ENCODE measurements at regions not wholly inside any gene's neighbourhood (a gene's known extent, or its start where the extent isn't known, plus 50 kb on each side); places are given as distances from the start of the nearest gene placed in this dataset.
A peak's percentile ranks its signal among the peaks of the same experiment; 100 is the strongest.
"Not testable (repeated sequence)": the region's sequence is repeated elsewhere in the genome, so short reads cannot be mapped to it uniquely, and the experiment has no call there.

DNA sequence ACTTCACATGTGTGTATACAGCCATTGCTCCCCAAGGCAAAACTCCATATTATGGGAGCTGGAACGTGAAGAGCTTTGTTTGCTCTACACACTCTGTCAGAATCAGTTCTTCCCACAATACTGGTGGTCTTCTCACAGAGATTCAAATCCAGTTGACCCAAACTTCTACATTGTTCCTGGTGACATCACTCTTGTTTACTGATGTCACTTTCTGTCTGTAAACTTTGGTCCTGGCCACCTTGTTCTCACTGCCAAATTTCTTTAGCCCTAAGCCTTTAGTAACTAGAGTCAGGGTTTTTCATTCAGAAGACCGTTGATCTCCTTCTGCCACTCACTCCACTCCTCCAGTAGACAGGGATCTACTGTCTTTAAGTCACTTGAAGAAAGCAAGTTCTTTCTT lies 386.0 kb upstream of the ZEB2 start:
- no peak overlapping the region for H3K4me3 Mint-ChIP-seq (ENCODE audit: unreplicated experiment)
- no peak for DNase-seq (ENCODE audit: low spot score)
- no peaks in the 10 kb centered on the region for H3K36me3 Mint-ChIP-seq (ENCODE audit: low read depth)
- H3K27ac Mint-ChIP-seq (ENCODE audit: unreplicated experiment): no peak overlapping the region
- no peaks in the 10 kb centered on the region for H3K27me3 Mint-ChIP-seq (ENCODE audit: low read depth)
- TF ChIP-seq, protein P1, sequence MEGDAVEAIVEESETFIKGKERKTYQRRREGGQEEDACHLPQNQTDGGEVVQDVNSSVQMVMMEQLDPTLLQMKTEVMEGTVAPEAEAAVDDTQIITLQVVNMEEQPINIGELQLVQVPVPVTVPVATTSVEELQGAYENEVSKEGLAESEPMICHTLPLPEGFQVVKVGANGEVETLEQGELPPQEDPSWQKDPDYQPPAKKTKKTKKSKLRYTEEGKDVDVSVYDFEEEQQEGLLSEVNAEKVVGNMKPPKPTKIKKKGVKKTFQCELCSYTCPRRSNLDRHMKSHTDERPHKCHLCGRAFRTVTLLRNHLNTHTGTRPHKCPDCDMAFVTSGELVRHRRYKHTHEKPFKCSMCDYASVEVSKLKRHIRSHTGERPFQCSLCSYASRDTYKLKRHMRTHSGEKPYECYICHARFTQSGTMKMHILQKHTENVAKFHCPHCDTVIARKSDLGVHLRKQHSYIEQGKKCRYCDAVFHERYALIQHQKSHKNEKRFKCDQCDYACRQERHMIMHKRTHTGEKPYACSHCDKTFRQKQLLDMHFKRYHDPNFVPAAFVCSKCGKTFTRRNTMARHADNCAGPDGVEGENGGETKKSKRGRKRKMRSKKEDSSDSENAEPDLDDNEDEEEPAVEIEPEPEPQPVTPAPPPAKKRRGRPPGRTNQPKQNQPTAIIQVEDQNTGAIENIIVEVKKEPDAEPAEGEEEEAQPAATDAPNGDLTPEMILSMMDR (IDR thresholded peaks at IDR 0.05): no peak
- H3K4me1 Mint-ChIP-seq (ENCODE audit: low read depth): no peaks in the 10 kb centered on the region
- peaks cover 4% of the 10 kb centered on the region for H3K9me3 Mint-ChIP-seq (ENCODE audit: low read depth)

DNA sequence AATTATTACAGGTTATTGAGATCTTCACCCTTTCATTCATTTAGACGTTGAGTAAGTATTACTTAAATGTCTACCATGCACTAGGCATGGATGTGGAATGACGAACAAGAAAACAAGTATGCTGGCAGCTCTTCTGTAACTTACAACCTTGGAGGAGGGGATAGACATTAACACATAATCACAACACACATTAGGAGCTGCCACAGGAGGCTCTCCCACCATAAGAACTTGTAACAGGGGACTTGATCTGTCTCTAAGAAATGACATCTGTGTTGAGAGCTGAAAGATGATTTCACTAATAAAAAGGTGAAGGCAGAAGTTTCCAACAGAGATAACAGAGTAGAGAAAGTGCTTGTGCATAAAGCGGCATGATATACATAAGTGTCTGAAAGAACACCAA lies 384.7 kb upstream of the ZEB2 start:
- H3K36me3 Mint-ChIP-seq (ENCODE audit: low read depth): peaks cover 1% of the 10 kb centered on the region
- H3K9me3 Mint-ChIP-seq (ENCODE audit: low read depth): peaks cover 4% of the 10 kb centered on the region
- H3K4me1 Mint-ChIP-seq (ENCODE audit: low read depth): no peaks in the 10 kb centered on the region
- H3K27ac Mint-ChIP-seq (ENCODE audit: unreplicated experiment): no peak overlapping the region
- TF ChIP-seq, protein P1 (IDR thresholded peaks at IDR 0.05): no peak
- DNase-seq (ENCODE audit: low spot score): no peak
- no peak overlapping the region for H3K4me3 Mint-ChIP-seq (ENCODE audit: unreplicated experiment)
- no peaks in the 10 kb centered on the region for H3K27me3 Mint-ChIP-seq (ENCODE audit: low read depth)

DNA sequence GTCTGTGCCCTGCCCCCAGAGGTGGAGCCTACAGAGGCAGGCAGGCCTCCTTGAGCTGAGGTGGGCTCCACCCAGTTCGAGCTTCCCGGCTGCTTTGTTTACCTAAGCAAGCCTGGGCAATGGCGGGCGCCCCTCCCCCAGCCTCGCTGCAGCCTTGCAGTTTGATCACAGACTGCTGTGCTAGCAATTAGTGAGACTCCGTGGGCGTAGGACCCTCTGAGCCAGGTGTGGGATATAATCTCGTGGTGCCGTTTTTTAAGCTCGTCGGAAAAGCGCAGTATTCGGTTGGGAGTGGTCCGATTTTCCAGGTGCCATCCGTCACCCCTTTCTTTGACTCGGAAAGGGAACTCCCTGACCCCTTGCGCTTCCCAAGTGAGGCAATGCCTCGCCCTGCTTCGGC lies 383.1 kb upstream of the ZEB2 start:
- H3K4me3 Mint-ChIP-seq (ENCODE audit: unreplicated experiment); H3K36me3 Mint-ChIP-seq (ENCODE audit: low read depth); H3K4me1 Mint-ChIP-seq (ENCODE audit: low read depth); H3K9me3 Mint-ChIP-seq (ENCODE audit: low read depth); DNase-seq (ENCODE audit: low spot score); H3K27ac Mint-ChIP-seq (ENCODE audit: unreplicated experiment); H3K27me3 Mint-ChIP-seq (ENCODE audit: low read depth): not testable (repeated sequence)

DNA sequence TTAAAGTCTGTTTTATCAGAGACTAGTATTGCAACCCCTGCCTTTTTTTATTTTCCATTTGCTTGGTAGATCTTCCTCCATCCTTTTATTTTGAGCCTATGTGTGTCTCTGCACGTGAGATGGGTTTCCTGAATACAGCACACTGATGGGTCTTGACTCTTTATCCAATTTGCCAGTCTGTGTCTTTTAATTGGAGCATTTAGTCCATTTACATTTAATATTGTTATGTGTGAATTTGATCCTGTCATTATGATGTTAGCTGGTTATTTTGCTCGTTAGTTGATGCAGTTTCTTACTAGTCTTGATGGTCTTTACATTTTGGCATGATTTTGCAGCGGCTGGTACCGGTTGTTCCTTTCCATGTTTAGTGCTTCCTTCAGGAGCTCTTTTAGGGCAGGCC lies 381.5 kb upstream of the ZEB2 start:
- not testable (repeated sequence) for H3K9me3 Mint-ChIP-seq (ENCODE audit: low read depth); H3K4me3 Mint-ChIP-seq (ENCODE audit: unreplicated experiment); H3K27me3 Mint-ChIP-seq (ENCODE audit: low read depth); H3K27ac Mint-ChIP-seq (ENCODE audit: unreplicated experiment); H3K36me3 Mint-ChIP-seq (ENCODE audit: low read depth); DNase-seq (ENCODE audit: low spot score); H3K4me1 Mint-ChIP-seq (ENCODE audit: low read depth)

DNA sequence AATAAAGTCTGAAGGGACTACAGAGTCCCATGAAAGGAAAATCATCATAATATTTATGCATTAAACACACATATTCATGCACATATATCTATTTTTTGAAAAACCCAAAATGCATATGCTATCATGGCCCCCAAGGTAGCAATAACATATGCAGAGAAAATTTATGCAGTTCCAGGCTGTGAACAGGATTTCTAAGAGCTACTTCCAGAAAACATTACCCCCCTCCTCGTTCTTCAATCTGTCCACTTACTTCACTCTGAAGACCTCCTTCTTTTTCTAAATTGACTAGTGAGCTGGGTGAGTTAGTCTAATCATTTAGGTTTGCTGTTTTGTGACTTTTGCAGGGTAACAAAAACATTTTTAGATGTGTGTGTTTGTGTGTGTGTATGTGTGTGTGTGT lies 376.4 kb upstream of the ZEB2 start:
- no peak overlapping the region for H3K4me3 Mint-ChIP-seq (ENCODE audit: unreplicated experiment)
- H3K27me3 Mint-ChIP-seq (ENCODE audit: low read depth): no peaks in the 10 kb centered on the region
- H3K4me1 Mint-ChIP-seq (ENCODE audit: low read depth): peaks cover 8% of the 10 kb centered on the region
- H3K27ac Mint-ChIP-seq (ENCODE audit: unreplicated experiment): no peak overlapping the region
- TF ChIP-seq, protein P1 (IDR thresholded peaks at IDR 0.05): no peak
- H3K36me3 Mint-ChIP-seq (ENCODE audit: low read depth): peaks cover 1% of the 10 kb centered on the region
- H3K9me3 Mint-ChIP-seq (ENCODE audit: low read depth): no peaks in the 10 kb centered on the region
- no peak for DNase-seq (ENCODE audit: low spot score)

DNA sequence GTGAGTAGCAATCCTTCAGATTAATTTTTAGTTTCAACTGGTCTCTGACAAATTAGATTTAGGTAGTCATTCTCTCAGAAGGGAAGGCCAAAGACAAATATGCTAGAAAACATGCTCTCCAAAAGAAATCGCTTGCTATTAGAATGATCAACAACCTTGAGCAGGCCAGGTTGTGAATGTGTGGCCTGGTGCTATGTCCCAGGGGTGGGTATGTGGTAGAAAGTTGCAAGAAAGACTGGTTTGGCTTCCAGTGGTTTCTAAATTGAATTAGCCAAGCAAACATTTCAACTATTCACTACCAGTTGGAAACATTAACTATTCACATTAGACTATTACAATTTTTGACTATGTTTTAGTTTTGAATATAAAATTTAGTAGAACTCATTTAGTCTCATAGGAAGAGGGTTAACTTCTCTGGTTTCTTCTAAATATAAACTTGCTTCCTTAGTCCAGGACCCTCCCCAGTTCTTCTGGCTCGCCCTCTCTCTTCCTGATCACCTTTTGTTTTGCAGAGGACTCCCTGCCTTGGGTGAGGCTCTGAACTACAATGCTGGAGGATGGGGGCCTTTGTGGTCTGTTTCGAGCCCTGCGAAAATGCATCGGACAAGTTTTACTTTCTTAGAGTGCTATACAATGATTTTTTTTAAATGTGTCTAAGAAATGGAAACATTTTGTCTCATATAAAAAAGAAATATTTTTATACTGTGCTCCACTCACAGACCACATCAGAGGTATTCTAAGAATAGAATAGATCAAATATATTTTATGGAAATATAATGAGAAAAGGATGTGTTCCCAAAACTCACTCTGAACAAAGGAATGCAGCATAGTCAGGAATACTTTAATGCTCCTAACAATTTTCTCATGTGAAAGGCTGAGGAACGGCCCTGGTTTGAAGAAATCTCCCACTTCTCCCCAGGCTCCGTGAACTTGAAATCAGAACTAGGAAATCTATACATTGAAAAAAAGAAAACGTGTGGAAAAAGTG lies 375.0 kb upstream of the ZEB2 start:
- no peaks in the 10 kb centered on the region for H3K36me3 Mint-ChIP-seq (ENCODE audit: low read depth)
- H3K27ac Mint-ChIP-seq (ENCODE audit: unreplicated experiment): peak overlapping the region; percentile 58

More for the DNA sequence above, 375.0 kb upstream of the ZEB2 start:
- Mint-ChIP-seq H3K4me3 (ENCODE audit: unreplicated experiment) (no peak overlapping the region), H3K27me3 (ENCODE audit: low read depth) (no peaks in the 10 kb centered on the region), H3K4me1 (ENCODE audit: low read depth) (peaks cover 12% of the 10 kb centered on the region), H3K9me3 (ENCODE audit: low read depth) (no peaks in the 10 kb centered on the region)
- DNase-seq (ENCODE audit: low spot score): no peak
- TF ChIP-seq, protein P1 (IDR thresholded peaks at IDR 0.05): no peak
